NCI-H345 treated with DMSO at 0.1 percent for 48 hours (cell line): ENCODE measurements at regions not wholly inside any gene's neighbourhood (a gene's known extent, or its start where the extent isn't known, plus 50 kb on each side); places are given as distances from the start of the nearest gene placed in this dataset.

ENCODE experiments used
- DNase-seq: peaks from one replicate; lab custom pipeline; 2025; ENCODE audit not compliant: unreplicated experiment; lab: John Stamatoyannopoulos, UW

DNA sequence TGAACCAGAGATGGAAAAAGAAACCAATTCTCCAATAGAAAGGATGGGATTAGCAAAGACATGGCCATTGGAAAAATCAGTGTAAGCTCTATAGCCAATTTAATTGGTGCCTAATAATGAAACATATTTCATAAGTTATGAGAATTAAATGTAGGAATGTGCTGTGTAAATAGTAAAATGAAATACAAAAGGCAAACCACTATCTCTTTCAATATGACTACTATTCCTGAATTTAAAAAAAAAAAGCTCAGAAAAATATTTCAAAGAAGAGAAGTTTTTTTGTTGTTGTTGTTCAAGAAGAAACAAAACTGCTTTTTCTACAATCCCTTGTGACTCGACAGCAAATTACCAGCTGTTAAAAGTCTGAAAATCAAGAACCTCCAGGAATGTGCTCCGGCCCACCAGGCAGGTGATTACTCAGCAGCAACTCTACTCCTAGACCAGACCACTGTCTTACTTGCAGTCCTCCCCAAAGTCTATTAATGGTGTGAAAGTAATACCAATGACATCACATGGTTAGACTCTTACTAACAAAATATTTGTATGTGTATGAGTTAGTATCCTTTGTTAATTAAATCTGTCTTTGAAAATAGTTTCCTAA, 362.4 kb downstream of the KCTD12 start:
- DNase-seq = no peak

DNA sequence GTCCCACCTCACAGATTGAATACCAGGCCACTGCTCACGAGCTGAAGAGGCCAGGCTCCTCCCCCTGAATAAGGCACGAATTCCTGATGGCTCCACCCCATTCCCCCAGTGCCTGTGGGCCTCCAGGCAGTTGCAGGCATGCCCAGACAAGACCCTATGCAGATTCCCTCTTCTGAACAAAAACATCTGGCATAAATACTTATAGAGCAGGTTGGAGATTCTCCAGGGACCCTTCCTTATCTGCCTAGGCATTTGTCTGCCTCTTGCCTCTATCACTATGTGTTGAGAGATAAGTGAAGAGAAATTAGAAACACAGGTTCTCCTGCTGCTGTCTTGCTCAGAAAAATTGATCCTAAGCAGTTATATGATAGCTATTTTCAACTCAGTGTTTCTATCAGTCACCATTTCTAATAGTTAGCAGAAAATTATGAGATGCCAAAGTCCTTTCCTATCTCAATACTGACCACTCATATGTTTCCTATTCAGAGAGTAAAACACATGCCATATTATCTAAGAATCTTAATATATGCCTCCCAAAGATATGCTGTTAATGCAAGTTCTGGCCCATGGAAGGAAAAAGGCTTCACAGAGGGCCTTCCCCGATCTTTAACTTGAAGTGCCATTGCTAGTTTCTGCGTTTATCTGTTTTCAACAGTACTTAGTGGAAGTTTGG, 364.0 kb downstream of the KCTD12 start:
- DNase-seq = no peak

DNA sequence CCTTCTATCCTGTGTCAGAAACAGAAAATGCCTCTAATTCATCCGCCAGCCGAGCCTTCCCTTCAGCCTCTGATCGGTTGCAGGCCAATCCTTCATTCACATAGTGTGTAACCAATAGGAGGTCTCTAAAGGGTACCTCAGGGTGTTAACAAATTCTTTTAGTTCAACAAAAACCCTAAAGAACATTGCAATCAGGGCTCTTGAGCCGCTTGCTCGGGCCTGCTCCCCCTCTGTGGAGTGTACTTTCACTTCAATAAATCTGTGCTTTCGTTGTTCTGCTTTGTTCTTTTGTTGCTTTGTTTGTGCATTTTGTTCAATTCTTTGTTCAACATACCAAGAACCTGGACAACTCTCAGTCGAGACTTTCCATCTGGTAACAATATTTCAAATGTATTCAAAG, 366.5 kb downstream of the KCTD12 start:
- no peak for DNase-seq

DNA sequence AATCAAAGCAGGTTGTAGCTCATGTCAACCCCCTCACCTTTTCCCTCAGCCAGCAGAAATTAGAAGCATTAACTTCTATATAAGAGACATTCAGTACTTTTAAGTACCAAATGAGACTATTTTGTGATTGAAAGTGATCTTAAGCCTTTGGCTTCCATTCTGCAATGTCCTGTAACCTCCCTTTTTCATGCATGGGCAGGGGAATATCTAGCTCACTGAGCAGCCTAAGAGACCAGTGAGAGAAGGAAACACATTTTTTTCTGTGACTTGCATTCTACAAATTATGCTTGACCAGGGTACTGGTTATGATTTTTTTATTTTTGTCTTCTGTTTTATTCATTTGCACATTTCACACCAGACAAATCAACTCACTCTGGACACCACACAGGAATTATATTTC, 369.6 kb downstream of the KCTD12 start:
- no peak for DNase-seq

DNA sequence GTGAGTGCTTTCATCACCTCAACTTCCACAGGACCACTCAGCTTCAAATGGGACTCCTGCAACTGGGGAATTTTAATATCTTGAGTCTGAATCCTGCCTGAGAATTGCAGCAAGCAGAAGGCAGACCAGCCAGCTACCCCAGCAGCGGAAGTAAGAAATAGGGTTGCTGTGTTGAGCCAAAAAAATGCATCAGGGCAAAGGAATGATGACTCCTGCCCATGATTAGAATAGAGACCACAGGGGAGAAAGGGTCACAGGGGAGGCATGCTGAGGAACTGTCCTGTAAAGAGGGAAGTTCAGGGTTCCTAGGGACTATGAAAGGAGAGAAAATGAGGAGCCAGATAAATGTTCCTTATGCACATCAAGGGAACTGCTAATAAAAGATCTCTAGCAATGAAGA, 370.2 kb downstream of the KCTD12 start:
- no peak for DNase-seq

DNA sequence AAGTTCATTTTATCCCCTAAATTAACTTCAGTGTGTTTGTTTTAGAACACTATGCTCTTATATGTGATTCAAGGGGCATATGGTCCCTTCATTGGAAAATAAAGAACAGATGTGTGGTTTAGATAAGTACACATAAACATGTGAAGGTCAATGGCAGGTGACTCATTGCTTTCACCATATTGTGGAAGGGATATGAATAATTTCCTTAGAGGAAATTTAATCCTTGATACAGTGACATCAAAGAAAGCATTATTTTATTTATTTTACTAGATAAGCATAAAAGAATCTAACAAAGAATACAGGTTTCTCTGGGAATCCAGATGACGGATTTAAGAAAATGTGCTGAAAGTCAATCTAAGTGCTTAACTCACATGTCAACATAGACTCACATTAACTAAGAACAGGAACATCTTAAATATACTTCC, 373.5 kb downstream of the KCTD12 start:
- peak; percentile 76 for DNase-seq

DNA sequence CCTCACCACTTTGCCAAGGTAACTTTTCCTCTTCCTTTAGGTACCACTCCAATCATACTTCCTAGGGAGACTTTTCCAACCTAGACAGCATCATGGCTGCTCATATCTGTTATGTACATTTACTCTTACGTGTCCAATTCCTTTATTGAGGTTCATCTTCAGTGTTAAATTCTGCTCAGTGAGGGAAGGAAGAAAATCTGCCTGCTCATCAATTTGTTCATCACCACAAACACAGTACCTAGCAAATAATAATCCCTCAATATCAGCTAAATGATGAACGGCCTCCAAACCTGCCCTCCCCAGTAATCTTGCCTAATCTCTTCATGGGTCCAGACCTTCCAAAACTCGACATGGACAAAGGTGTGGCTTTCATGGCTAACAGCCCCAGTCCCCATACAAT, 380.8 kb downstream of the KCTD12 start:
- DNase-seq = no peak

DNA sequence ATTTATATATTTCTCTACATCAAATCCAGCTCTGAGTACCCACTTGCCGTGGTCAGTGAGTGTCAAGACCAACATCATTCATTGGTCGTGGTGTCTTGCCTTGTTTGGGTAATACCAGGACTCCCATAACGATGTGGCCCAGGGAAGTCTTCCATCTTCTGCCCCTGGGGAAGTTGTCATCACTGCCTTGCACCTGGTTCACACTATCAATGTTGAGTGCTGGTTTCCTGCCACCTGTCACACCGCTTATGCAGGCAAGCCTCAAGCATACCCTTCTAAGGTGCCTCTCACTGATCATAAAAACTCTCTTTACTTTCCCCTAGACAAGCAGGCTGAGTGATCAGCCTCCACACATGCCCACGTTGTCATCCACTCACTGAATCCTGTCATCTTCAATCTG, 382.4 kb downstream of the KCTD12 start:
- DNase-seq = peak; percentile 61

DNA sequence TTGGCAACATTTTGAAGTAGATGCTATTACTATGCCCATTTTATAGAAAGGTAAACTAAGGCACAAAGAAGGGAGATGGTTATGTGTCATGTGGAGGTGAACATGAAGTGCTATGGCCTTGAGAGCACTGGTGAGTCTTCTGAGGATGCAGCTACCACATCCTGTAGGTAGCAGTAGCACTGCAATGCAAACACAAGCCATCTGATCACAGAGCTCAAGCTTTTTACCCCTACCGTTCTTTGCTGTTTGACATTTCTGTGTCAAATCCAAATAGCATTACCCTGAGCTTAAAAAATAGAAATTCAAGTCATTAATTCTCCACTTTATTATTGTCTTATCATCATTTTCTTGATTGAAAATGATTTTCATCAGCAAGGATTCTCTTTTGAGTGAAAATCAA, 382.9 kb downstream of the KCTD12 start:
- DNase-seq = no peak

DNA sequence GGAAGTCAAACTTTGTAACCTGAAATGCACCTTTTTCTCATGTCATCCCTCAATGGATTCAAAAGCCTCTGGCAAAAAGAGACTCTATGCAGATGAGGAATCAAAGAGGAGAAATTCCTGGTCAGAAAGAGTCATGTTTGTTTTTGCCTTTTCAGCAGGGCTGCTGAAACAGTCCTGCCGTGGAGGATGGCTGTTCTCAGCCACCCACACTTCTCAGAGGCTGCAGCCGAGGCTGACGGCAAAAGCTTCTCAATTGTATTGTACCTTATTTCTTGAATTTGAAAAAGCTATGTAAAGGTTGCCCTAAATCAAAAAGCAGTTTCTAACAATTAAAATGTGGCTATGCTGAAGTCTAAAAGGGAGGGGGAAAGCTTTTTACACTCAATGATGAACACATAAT, 385.3 kb downstream of the KCTD12 start:
- DNase-seq = no peak

DNA sequence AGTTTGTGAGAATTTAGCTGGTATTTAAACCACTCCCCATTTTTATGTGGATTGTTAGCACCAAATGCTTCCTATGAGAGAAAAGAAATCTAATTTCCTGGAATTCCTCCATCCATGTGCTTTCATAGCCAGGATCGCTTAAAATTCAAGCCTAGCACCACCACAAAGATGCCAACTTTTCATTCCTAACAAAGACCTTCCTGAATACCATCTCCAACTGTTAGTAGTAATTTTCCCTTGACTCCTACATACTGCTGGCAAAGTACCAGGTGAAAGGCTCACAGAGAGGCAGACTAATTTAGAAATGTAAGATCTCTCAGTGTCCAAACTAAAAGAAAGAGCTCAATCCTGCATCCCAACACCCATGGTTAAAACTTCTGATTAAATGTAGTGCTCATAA, 386.3 kb downstream of the KCTD12 start:
- DNase-seq = no peak

DNA sequence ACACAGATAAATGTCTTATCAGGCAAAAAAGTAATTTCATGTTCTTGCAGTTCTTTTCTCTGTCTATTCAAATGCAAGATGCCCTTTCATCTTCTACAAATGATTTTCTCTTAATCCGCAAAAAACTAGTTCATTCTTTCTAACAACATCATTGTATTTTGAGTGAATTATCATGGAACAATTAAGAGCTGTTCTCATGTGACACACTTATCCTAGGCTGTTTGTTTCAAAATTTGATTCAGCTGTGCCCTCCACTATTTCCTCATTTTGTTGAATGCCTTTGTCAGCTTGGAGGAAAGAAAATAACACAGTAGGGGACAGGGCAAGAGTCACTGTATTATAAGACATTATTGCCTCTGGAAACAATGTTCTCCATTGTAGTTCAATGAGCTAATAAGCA, 396.9 kb downstream of the KCTD12 start:
- no peak for DNase-seq

DNA sequence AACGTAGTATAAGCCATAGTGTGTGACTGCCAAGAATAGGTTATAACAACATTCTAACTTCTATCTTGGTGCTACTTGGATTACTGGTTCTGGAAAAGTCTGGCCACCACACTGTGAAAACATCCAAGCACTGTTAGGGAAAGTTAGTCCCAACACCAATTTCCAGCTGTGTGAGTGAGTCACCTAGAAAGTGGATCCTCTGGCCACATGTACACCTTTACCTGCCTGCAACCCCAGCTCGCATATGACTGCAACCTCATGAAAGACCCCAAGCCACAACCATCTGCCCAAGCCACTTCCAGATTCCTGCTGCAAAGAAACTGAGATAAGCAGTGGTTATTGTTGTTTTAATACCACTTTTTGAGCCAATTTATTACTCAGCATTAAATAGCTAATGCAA, 404.5 kb downstream of the KCTD12 start:
- no peak for DNase-seq

DNA sequence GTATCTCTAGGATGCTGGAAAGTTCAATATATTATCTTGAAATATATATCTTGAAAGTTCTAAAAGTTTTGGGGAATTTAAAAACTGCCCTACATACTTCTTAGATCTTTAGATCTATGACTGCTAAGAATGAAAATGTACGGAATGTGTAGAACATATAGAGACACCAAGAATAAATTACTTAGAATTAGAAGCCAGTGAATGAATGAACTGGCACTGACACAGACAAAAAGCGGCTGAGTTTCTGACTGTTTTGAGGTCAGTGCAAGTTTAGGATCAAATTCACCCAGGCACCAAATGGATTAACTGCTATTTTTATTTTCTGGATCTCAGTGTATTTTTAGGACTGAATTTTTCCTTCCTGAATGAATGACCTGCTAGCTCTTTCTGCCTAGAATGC, 411.2 kb downstream of the KCTD12 start:
- no peak for DNase-seq

DNA sequence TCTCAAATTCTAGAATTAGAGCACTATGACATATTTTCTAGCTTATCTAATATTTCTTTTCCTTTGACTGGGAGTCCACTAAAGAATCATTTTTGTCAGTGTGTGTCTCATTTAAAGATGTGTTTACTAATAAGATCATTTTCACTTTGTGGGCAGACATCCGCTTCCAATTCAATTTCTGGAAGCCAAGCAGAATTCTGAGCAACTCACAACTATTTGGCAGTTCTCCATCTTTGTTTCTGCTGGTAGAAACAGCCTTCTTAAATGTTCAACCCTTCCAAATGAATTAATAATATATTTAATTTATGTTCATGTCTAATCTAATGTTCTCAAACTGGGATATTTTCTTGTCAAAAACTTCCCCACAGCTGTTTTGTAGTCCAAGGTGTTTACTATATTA, 411.8 kb downstream of the KCTD12 start:
- no peak for DNase-seq

DNA sequence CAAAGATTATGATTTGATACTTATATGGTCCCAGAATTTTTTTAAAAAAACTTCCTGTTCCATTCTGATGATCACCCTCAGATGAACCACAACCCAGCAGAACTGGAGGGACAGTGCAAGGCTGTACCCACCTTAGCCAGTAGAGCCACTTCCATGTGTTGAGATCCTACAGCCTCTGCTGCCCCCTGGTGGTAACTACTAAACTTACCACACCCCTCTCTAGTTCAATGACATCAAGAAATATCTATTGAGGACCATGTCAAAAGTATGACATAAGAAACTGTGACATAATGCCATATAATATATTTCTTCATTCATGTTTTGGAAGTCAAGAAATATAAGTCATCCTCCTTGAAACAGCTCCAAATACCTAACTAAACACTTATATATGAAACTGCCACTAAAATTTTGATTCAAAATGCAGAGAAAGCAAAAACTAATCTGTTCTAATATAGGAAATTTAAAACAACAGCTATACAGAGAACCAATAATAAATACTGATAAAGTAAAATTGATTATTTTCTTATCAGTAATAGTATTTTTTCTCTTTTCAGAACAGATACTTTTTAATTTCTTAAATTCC, 412.6 kb downstream of the KCTD12 start:
- DNase-seq = peak; percentile 72

DNA sequence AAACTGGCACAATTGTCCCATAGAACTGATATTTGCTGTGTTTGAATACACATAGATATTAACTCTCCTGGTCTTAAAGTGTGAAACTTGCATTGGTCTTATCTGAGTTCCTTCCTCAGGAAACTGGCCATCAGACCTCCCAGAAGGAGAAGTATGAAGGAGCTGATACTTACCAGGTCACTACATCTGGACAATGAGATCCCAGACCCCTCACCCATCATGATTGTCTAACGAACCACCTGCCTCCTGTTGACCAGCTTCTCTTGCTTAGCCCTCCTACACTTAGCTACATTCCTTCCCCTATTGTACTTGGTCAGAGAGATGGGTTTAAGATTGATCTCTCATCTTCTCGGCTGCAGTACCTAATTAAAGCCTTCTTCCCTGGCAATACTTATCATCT, 413.3 kb downstream of the KCTD12 start:
- DNase-seq = no peak

DNA sequence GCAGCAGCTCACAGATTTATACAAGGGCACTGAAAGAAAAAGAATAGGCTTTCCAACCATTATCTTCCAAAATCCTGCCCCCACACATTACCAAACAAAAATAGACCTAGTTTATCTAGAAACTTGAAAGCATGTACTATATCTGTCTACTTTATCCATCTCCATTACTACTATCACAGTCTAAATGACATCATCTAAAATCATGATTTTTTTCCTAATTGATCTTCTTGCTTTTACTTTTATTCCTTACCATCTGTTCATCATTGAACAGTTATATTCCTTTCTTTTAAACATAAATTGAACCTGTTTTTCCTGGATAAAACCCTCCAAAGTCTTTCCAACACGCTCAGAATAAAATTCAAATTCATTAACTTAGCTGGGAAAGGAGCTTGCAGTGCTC, 414.7 kb downstream of the KCTD12 start:
- DNase-seq = no peak

DNA sequence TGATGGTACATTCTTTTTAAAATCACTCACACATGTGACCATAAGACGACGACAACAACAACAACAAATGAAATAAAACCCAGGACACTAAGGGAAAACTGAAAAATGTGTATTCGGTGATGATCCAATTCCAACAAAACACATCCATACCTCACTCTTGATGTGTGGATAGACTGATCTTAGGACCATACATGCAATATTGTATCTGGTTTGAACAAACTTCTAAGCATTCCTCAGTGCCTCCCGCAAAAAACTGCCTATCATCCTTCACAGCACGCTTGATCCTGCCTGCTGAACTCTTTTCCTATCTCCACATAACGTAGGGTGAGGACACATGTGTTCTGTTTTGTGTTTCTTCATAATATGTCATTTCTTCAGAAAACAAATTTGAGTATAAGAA, 415.2 kb downstream of the KCTD12 start:
- no peak for DNase-seq

DNA sequence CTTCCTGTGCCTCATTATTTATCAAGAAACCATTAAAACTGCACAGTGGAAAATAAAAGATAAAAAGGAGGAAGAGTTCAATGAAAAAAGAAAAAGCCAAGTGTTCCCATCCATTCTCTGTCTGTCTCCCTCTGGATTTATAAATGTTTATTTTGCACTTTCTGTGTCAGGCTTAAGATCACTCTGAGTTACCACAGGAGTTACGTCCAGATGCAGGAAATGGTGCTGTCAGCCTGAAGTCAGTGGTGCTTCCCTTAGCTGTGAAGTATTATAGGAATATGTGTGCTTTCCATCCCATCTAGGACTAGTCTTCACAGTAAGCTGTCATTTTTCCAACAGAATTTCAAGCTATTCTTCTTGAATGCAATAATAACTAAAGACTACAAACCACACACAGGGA, 420.2 kb downstream of the KCTD12 start:
- no peak for DNase-seq

DNA sequence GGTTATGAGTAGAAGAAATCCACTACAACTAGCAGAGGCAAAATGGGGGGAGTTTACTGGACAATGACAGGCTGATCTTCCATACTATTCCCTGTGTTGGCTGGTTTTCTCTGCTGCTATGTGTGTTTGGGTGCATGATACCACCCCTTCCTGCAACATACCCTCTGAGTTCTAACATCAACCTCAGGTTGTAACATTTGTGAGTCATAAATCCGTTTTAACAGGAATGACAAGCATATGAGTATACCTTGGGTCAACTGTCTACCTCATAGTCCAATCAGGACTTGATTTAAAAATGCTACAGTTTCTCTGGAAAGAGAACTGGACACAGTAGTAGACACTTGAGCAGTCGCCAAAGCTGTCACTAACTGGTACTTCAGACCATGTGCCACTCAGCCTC, 422.9 kb downstream of the KCTD12 start:
- no peak for DNase-seq

DNA sequence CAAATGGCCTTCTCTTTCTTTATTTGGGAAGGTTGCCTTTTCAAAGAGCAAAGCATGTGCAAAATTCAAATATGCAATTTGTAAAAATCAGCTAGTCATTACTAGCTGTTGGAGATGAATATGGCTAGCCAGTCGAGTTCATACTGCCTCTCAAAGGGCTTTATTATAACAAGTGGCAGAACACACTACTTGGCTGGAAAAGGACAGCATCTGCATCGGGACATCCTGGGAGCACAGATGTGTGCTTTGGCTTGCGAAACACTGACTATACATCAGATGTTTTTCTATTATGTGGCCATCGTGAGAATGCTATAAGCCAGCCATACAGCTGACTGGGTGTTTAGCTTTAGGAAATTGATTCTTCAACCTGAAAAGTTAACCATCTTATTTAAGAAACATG, 424.2 kb downstream of the KCTD12 start:
- DNase-seq = no peak

DNA sequence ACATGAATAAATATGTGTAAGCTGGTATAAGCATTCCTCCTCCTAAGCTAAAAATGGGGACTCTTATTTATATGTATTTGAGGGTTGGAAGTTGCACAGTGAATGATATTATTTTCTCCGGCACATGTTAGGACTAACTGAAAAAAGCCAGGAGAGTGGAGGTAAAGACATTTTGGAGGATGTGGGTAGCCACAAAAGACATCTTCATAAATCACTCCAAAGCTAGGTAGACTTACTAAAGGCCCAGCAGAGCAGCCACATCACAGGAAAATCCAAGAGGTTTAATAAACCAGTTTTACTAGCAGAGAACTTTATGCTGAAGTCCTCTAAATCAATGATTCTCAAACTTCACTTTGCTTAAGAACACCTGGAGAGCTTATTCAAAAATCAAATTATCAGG, 424.7 kb downstream of the KCTD12 start:
- DNase-seq = no peak
